SIG-M5 treated with dmso at 0.1 percent for 504 hours (cell line): ENCODE measurements at regions not wholly inside any gene's neighbourhood (a gene's known extent, or its start where the extent isn't known, plus 50 kb on each side); places are given as distances from the start of the nearest gene placed in this dataset.

Experiments
- DNase-seq: peaks from one replicate; lab custom pipeline; 2025; ENCODE audit not compliant: unreplicated experiment; lab: John Stamatoyannopoulos, UW

- DNase-seq = no peak
Measured at GRCh38 chr18:78724214-78724914, 255.3 kb upstream of the SALL3 start.

GRCh38 chr18:78725426-78725825 is 254.2 kb upstream of the SALL3 start:
- no peak for DNase-seq

GRCh38 chr18:78726326-78727056 is 253.1 kb upstream of the SALL3 start:
- DNase-seq = no peak

- DNase-seq = no peak
Measured at GRCh38 chr18:78727057-78727739, 252.4 kb upstream of the SALL3 start.

- DNase-seq = no peak
Measured at GRCh38 chr18:78727877-78728783, 251.5 kb upstream of the SALL3 start.

GRCh38 chr18:78728784-78729467 is 250.7 kb upstream of the SALL3 start:
- no peak for DNase-seq

GRCh38 chr18:78730546-78730945 is 249.1 kb upstream of the SALL3 start:
- no peak for DNase-seq

- DNase-seq = no peak
Measured at GRCh38 chr18:78731016-78731397, 248.6 kb upstream of the SALL3 start.

- no peak for DNase-seq
Measured at GRCh38 chr18:78731398-78732032, 248.1 kb upstream of the SALL3 start.

GRCh38 chr18:78732273-78733210 is 247.1 kb upstream of the SALL3 start:
- no peak for DNase-seq

GRCh38 chr18:78733762-78734613 is 245.6 kb upstream of the SALL3 start:
- DNase-seq = no peak

- no peak for DNase-seq
Measured at GRCh38 chr18:78734614-78734945, 245.0 kb upstream of the SALL3 start.

- DNase-seq = no peak
Measured at GRCh38 chr18:78735131-78736014, 244.2 kb upstream of the SALL3 start.

- DNase-seq = no peak
Measured at GRCh38 chr18:78736015-78736690, 243.5 kb upstream of the SALL3 start.

- DNase-seq = no peak
Measured at GRCh38 chr18:78737006-78737915, 242.4 kb upstream of the SALL3 start.
